22Rv1 (cell line): ENCODE measurements at regions not wholly inside any gene's neighbourhood (a gene's known extent, or its start where the extent isn't known, plus 50 kb on each side); places are given as distances from the start of the nearest gene placed in this dataset.

Source experiments
- H3K27ac ChIP-seq: fragments of 450-650 bp; 2 replicates; pipeline ENCODE4 v1.5.1; 2017
- ZFX ChIP-seq: fragments of 450-650 bp; IDR thresholded peaks from 2 replicates; pipeline ENCODE4 v1.6.1; 2017; ENCODE audit warnings: antibody characterized with exemption, borderline replicate concordance
- TF ChIP-seq, protein P1 (sequence below): fragments of 450-650 bp; IDR thresholded peaks from 2 replicates; pipeline ENCODE4 v1.5.1; 2017; ENCODE audit warnings: mild to moderate bottlenecking

DNA sequence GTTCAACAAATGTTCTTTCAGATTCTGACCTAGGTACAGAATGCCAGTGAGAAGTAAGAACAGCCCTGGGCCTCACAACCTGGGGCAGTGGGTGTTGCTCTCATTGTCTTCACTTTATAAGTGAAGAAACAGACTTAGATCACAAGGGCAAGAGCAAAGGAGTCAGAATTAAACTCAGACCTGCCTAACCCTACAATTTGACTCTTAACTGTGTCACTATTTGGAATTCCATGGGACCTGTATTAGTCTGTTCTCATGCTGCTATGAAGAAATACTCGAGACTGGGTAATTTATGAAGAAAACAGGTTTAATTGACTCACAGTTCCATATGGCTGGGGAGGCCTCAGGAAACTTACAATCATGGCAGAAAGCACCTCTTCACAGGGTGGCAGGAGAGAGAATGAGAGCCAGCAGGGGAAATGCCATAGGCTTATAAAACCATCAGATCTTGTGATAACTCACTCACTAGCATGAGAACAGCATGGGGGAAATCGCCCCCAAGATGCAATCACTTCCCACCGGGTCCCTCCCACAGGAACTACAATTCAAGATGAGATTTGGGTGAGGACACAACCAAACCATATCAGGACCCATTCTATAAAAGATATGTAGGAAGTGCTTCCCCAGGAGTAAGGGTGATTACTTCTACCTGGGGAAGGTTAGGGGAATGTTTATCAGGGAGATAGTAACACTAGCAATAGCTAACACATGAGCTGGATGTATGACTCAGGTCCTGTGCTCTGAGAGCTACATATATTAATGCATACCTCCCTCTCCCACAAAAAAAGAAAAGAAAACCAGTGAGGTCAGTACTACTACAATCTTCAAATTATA is 270.1 kb downstream of the SOX9 start:
- no peak overlapping the region for H3K27ac ChIP-seq
- TF ChIP-seq, protein P1, sequence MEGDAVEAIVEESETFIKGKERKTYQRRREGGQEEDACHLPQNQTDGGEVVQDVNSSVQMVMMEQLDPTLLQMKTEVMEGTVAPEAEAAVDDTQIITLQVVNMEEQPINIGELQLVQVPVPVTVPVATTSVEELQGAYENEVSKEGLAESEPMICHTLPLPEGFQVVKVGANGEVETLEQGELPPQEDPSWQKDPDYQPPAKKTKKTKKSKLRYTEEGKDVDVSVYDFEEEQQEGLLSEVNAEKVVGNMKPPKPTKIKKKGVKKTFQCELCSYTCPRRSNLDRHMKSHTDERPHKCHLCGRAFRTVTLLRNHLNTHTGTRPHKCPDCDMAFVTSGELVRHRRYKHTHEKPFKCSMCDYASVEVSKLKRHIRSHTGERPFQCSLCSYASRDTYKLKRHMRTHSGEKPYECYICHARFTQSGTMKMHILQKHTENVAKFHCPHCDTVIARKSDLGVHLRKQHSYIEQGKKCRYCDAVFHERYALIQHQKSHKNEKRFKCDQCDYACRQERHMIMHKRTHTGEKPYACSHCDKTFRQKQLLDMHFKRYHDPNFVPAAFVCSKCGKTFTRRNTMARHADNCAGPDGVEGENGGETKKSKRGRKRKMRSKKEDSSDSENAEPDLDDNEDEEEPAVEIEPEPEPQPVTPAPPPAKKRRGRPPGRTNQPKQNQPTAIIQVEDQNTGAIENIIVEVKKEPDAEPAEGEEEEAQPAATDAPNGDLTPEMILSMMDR: no peak
- no peak for TF ChIP-seq ZFX

DNA sequence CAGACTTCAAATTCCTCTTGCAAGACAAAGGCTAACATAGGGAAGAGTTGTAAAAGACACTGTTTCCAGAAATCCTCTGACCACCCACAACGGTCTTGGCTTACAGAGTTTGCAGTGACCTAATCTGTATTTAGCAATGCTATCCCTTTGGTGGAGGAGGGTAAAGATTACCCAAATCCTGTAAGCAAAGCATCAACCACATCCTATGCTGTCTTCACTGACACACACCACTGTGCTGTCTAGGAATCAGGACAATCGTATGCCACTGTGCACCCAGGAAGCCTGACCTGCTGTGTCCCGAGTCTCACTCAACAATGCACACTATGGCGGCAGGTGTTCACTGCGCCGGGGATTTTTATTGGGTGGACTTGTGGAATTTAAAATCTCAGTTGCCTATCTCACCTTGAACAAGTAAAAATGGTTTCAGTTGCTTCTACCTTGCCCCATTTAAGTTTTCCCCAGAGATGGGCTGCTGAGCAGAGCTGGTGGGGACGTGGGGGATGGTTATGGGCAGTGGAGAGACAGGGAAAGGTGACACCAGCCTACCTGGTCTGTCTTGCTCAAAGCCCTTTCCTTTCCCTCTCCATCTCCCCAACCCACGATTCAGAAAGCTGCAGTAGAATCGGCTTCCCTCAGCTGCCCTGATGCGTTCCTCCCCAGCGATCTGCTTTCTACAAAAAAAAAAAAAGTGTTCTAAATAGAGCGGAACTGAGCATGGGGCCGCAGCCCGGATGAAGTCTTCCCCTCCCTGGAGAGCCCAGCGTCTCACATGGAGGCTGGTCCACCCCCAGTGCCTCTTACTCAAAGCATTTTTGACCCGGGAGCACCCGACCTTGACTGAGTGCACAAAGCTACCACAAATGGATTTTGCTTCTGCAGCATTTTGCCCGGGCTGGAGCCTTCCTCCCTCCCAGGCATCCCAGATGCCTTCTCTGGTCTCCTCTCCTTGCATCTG is 271.5 kb downstream of the SOX9 start:
- no peak overlapping the region for H3K27ac ChIP-seq
- TF ChIP-seq, protein P1: no peak
- TF ChIP-seq ZFX: no peak

DNA sequence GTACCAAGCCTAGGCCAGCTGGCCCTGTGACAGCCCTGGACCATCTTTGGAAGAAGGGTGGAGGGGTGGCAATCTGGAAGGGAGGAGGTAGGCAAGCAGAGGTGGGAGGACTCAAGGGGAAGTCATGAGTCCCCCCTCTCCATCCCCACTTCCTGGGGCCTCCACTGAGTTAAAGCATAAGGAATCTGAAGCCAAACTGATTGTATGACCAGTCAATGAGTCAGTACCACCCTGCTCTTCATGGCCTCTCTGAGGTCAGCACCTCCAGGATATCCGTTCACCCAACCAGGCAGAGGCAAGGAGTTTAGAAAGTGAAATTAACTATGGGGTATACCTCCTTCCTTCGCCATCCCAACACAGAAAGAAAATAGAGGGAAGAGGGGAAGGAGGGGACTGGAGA is 272.7 kb downstream of the SOX9 start:
- TF ChIP-seq, protein P1: no peak
- TF ChIP-seq ZFX: no peak
- no peak overlapping the region for H3K27ac ChIP-seq

DNA sequence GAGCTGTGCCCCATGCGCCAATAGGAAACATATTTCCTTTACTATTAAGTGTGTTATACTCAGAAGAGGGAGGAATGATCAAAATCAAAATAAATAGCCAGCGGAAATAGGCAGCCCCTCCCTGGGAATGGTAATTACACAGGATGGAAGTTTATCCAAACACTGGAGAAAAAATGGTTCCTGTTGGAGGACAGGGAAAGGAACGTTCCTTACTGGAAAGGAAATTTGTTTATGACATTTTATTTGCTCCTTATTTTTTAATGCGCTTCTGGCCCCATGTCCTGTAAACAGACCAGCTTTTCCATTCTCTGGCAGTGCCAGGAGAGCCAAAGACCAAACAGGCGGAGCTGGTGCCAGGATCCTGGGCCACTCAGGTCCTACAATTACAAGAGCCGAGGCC is 273.7 kb downstream of the SOX9 start:
- no peak for TF ChIP-seq ZFX
- TF ChIP-seq, protein P1: no peak
- H3K27ac ChIP-seq: no peak overlapping the region

DNA sequence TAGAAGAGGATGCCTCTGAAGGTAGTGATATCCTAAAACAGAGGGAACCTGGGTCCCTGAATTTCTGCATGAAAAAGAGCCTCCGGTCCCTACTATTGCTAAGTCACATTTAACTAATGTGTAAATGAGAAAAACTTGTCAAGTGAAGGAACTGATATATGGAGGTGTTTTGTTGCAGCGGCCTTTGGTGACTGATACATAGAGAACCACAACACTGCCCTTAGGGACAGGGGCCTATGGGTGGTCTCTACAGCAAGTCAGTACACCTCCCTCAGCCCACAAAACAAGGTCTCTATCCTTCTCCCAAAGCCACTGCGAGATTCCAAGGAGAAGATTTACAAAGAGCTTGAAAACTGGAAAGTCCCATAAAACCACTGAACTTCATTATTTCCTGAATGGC is 275.3 kb downstream of the SOX9 start:
- TF ChIP-seq, protein P1: no peak
- TF ChIP-seq ZFX: no peak
- H3K27ac ChIP-seq: no peak overlapping the region

DNA sequence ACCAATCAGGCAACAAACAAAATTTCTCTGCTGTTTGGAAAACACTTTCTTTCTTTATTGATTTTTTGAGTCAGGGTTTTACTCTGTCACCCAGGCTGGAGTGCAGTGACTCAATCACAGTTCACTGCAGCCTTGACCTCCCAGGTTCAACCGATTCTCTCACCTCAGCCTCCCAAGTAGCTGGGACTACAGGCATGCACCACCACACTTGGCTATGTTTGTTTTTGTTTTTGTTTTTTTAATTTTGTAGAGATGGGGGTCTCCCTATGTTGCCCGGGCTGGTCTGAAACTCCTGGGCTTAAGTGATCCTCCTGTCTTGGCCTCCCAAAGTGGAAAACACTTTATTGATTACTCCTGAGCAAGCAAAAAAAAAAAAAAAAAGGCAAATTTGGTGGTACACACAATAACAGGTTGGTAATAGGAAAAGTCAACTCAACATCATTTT is 276.4 kb downstream of the SOX9 start:
- TF ChIP-seq, protein P1: no peak
- no peak for TF ChIP-seq ZFX
- H3K27ac ChIP-seq: no peak overlapping the region

DNA sequence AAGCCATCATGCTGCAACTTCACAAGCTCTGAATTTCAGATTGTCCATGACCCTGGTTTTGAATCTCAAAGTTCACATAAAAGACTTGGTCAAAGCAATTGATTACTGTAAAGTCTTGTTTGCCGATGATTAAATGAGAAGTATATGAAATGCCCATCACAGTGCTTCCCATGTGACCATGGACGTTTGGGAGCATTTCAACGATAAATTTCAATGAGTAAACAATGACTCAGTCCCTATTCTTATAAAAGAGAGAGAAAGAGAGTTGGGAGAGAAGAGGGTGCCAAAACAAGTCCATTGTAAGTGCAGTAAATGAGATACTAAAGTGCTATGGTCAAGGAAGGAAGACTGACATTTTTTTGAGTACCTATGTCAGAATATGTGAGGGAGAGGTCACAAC is 276.9 kb downstream of the SOX9 start:
- no peak overlapping the region for H3K27ac ChIP-seq

More for the DNA sequence above, 276.9 kb downstream of the SOX9 start:
- no peak for TF ChIP-seq ZFX
- TF ChIP-seq, protein P1: no peak
